K562 (cell line): ENCODE measurements at regions not wholly inside any gene's neighbourhood (a gene's known extent, or its start where the extent isn't known, plus 50 kb on each side); places are given as distances from the start of the nearest gene placed in this dataset.

Experiments used
- ATAC-seq: fragments of 200-7000 bp; cut with Tn5 transposase; 3 replicates; pipeline ENCODE4 v1.9.1; 2020; ENCODE audit warnings: moderate library complexity
- BruUV-seq: library from RNA; stranded (reverse); fragments of 400-500 nt; replicated peaks from 2 replicates; lab custom pipeline; 2021; lab: Mats Ljungman, UMichigan
- CTCF ChIA-PET: fragments of 300-600 bp; formaldehyde crosslinking; extraction: SDS; loops from one replicate; lab custom pipeline; 2021; ENCODE audit warnings: low intra/inter-chr PET ratio; lab: Yijun Ruan, JAX
- POLR2A ChIA-PET: fragments of 300-600, 350-650 bp; sonication (Branson Sonifier 250); formaldehyde crosslinking; extraction: SDS; loops from one replicate; lab custom pipeline; 2021; ENCODE audit warnings: antibody characterized with exemption, inconsistent platforms; lab: Yijun Ruan, JAX
- DNase-seq, 4 experiments: peaks; one replicate each; pipeline versions ENCODE4 v3.0.0 to v3.0.0-alpha.2; 2011 to 2018; ENCODE audit warnings: low spot score in 3 of 4, mixed read lengths in 3 of 4; ENCODE audit errors: extremely low read depth in 1 of 4
- FAIRE-seq: peaks from 2 replicates; lab custom pipeline; 2011; peaks lifted over from hg19 to GRCh38; lab: Jason Lieb, UNC
- H2AFZ ChIP-seq: 2 replicates; pipeline ENCODE4 v1.6.0; 2011; ENCODE audit warnings: low read depth, low read length, control low read depth, inconsistent platforms
- H3K27ac ChIP-seq: fragments of 200-600 bp; 3 replicates; pipeline ENCODE4 v1.8.0; 2011; ENCODE audit warnings: low read depth, mild to moderate bottlenecking, control low read depth, inconsistent platforms, low read length, moderate library complexity, mixed read lengths; ENCODE audit errors: extremely low read depth
- H3K27me3 ChIP-seq, 2 experiments: fragments of 300-600 bp in 1 of 2; 2 replicates in 1 of 2; 3 replicates in 1 of 2; pipeline versions ENCODE4 v1.6.0 to v1.8.0; 2011; ENCODE audit warnings: inconsistent platforms in 2 of 2, low read length in 2 of 2, mild to moderate bottlenecking in 1 of 2, mixed read lengths in 1 of 2, moderate library complexity in 1 of 2; ENCODE audit not compliant: control insufficient read depth in 2 of 2, insufficient read depth in 2 of 2
- H3K36me3 ChIP-seq: fragments of 300-600 bp; 3 replicates; pipeline ENCODE4 v1.8.0; 2011; ENCODE audit warnings: mild to moderate bottlenecking, low read length, inconsistent platforms; ENCODE audit not compliant: control insufficient read depth, insufficient read depth
- H3K4me1 ChIP-seq, 2 experiments: fragments of 200-600 bp in 1 of 2; replicated peaks in 1 of 2; 2 replicates in 1 of 2; 3 replicates in 1 of 2; pipeline versions ENCODE4 v1.5.1 to v1.8.0; 2011; ENCODE audit warnings: inconsistent platforms in 2 of 2, low read length in 2 of 2, mild to moderate bottlenecking in 1 of 2, mixed read lengths in 1 of 2, moderate library complexity in 1 of 2; ENCODE audit not compliant: control insufficient read depth in 2 of 2, insufficient read depth in 2 of 2
- H3K4me2 ChIP-seq: 2 replicates; pipeline ENCODE4 v1.6.1; 2011; ENCODE audit warnings: low read length, control low read depth, inconsistent platforms, mixed read lengths; ENCODE audit not compliant: insufficient read depth
- H3K4me3 ChIP-seq: fragments of 200-600 bp; sonication (generic), shearing (Covaris generic); 2 replicates; pipeline ENCODE4 v1.5.1; 2016; ENCODE audit warnings: control low read depth, inconsistent platforms
- H3K79me2 ChIP-seq: fragments of 200-600 bp; 3 replicates; pipeline ENCODE4 v1.8.0; 2011; ENCODE audit warnings: low read length, inconsistent platforms; ENCODE audit not compliant: control insufficient read depth, insufficient read depth
- H3K9ac ChIP-seq, 2 experiments: 2 replicates each; pipeline versions ENCODE4 v1.6.0 to v1.6.1; 2011; ENCODE audit warnings: low read depth in 2 of 2, low read length in 2 of 2, control low read depth in 1 of 2, inconsistent platforms in 1 of 2, mild to moderate bottlenecking in 1 of 2, mixed read lengths in 1 of 2; ENCODE audit not compliant: insufficient read depth in 1 of 2
- H3K9me1 ChIP-seq: one replicate; pipeline ENCODE4 v1.6.0; 2011; ENCODE audit warnings: inconsistent platforms, mild to moderate bottlenecking, low read length, moderate library complexity; ENCODE audit not compliant: control insufficient read depth, insufficient read depth
- H3K9me3 ChIP-seq: replicated peaks from 2 replicates; pipeline ENCODE4 v1.5.1; 2011; ENCODE audit warnings: low read depth, low read length, inconsistent platforms; ENCODE audit not compliant: control insufficient read depth, insufficient read depth
- H4K20me1 ChIP-seq: replicated peaks from 2 replicates; pipeline ENCODE4 v1.6.1; 2011; ENCODE audit warnings: low read length, inconsistent platforms, mixed read lengths; ENCODE audit not compliant: control insufficient read depth, insufficient read depth
- E2F8 ChIP-seq: fragments of 450-650 bp; IDR thresholded peaks from 2 replicates; pipeline ENCODE4 v1.7.1; 2018; ENCODE audit warnings: mild to moderate bottlenecking, low read depth; ENCODE audit not compliant: partially characterized antibody
- HDAC3 ChIP-seq: fragments of 450-650 bp; IDR thresholded peaks from 2 replicates; pipeline ENCODE4 v1.6.1; 2018; ENCODE audit warnings: borderline replicate concordance, mild to moderate bottlenecking, moderate library complexity; ENCODE audit not compliant: partially characterized antibody
- HDGF ChIP-seq: fragments of 450-650 bp; IDR thresholded peaks from 2 replicates; pipeline ENCODE4 v1.6.1; 2016
- HIVEP1 ChIP-seq: fragments of 250-450 bp; sonication (Bioruptor Pico); IDR thresholded peaks from 2 replicates; pipeline ENCODE4 v1.4.0; 2020; ENCODE audit warnings: mild to moderate bottlenecking
- MECOM ChIP-seq: fragments of 250-450 bp; sonication (Bioruptor Pico); IDR thresholded peaks from 2 replicates; pipeline ENCODE4 v1.8.0; 2022; ENCODE audit warnings: inconsistent platforms
- NR4A1 ChIP-seq, 2 experiments: fragments of 250-450 bp in 1 of 2; fragments of 450-650 bp in 1 of 2; sonication (Bioruptor Pico) in 1 of 2; IDR thresholded peaks; 2 replicates each; pipeline versions ENCODE4 v1.4.0 to v1.6.1; 2016 to 2020; ENCODE audit warnings: mild to moderate bottlenecking in 2 of 2, missing compliant biosample characterization in 1 of 2, missing genetic modification characterization in 1 of 2, moderate library complexity in 1 of 2
- ZBTB12 ChIP-seq: fragments of 250-450 bp; sonication (Bioruptor Pico); IDR thresholded peaks from 2 replicates; pipeline ENCODE4 v1.4.0; 2020
- ZNF639 ChIP-seq, 2 experiments: fragments of 200-800 bp in 1 of 2; sonication (Bioruptor generic) in 1 of 2; sonication (generic) in 1 of 2; formaldehyde crosslinking in 1 of 2; IDR thresholded peaks in 1 of 2; conservative IDR thresholded peaks in 1 of 2; 2 replicates each; pipeline versions ENCODE4 v1.5.0 to v1.6.1; 2016 to 2020; ENCODE audit warnings: missing compliant biosample characterization in 1 of 2, missing genetic modification characterization in 1 of 2, missing genetic modification reagents in 1 of 2
- WGBS: fragments of 100-300 bp; shearing (Covaris generic); methylation state at CpG from one replicate; pipeline ENCODE4 v1.1.6; 2016; ENCODE audit warnings: low coverage, mixed read lengths; ENCODE audit not compliant: insufficient coverage; ENCODE audit errors: missing lambda C conversion rate; 5-methylcytosine and 5-hydroxymethylcytosine counted together
- in situ Hi-C: fragments of 300-500 bp; cut with MboI; formaldehyde crosslinking; loops from 4 replicates; pipeline ENCODE4 v1.15.0; 2018; ENCODE audit warnings: inconsistent platforms, mixed read lengths
- intact Hi-C: fragments of 100-400 bp; cut with micrococcal nuclease; formaldehyde crosslinking; loops from 2 replicates; pipeline ENCODE4 v1.14.2; 2022
- TF ChIP-seq, protein P1 (sequence below): sonication (generic); formaldehyde crosslinking; IDR thresholded peaks from 2 replicates; pipeline ENCODE4 v1.9.0; 2022; ENCODE audit warnings: mild to moderate bottlenecking, missing genetic modification reagents
- TF ChIP-seq, protein P2 (sequence below): fragments of 450-650 bp; IDR thresholded peaks from 2 replicates; pipeline ENCODE4 v1.6.1; 2017; ENCODE audit warnings: antibody characterized with exemption, mild to moderate bottlenecking

GRCh38 chr2:173684896-173685459, 280.2 kb downstream of the SP3 start:
- no peaks in the 10 kb centered on the region for H3K9me1 ChIP-seq
- DNase-seq = no peak
- in situ Hi-C loops = no loop called here
- intact Hi-C loops = no loop called here
- CTCF ChIA-PET = no interaction called here
- H3K4me3 ChIP-seq = no peak overlapping the region
- no peak for FAIRE-seq
- no peak for ATAC-seq
- H3K9me3 ChIP-seq = no peaks in the 10 kb centered on the region
- no peaks in the 10 kb centered on the region for H3K79me2 ChIP-seq
- 0% methylated on average over 6 of the region's 6 CpGs for WGBS
- no TSS peak for BruUV-seq
- no peaks in the 10 kb centered on the region for H3K4me1 ChIP-seq
- H4K20me1 ChIP-seq = no peaks in the 10 kb centered on the region
- no peak overlapping the region for H3K4me2 ChIP-seq
- POLR2A ChIA-PET = no interaction called here
- no peaks in the 10 kb centered on the region for H3K36me3 ChIP-seq
- H3K27me3 ChIP-seq = peaks cover 8 to 12% of the 10 kb centered on the region in 2 experiments
- H3K27ac ChIP-seq = no peak overlapping the region
- H2AFZ ChIP-seq = no peak overlapping the region
- H3K9ac ChIP-seq = no peak overlapping the region
- no peak for TF ChIP-seq HDGF
- TF ChIP-seq, protein P1, sequence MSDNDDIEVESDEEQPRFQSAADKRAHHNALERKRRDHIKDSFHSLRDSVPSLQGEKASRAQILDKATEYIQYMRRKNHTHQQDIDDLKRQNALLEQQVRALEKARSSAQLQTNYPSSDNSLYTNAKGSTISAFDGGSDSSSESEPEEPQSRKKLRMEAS (CRISPR knock-in tag) = no peak
- no peak for TF ChIP-seq MECOM
- no peak for TF ChIP-seq NR4A1 (CRISPR knock-in tag; IDR thresholded peaks at IDR 0.05)
- TF ChIP-seq NR4A1 (tag; IDR thresholded peaks at IDR 0.05) = no peak
- no peak for TF ChIP-seq HDAC3
- no peak for TF ChIP-seq ZNF639 (CRISPR knock-in tag; conservative IDR thresholded peaks at IDR 0.05 in 1 of 2, IDR thresholded peaks at IDR 0.05 in 1 of 2)
- TF ChIP-seq E2F8 = no peak
- no peak for TF ChIP-seq ZBTB12 (CRISPR knock-in tag)
- TF ChIP-seq HIVEP1 (CRISPR knock-in tag) = no peak
- TF ChIP-seq, protein P2, sequence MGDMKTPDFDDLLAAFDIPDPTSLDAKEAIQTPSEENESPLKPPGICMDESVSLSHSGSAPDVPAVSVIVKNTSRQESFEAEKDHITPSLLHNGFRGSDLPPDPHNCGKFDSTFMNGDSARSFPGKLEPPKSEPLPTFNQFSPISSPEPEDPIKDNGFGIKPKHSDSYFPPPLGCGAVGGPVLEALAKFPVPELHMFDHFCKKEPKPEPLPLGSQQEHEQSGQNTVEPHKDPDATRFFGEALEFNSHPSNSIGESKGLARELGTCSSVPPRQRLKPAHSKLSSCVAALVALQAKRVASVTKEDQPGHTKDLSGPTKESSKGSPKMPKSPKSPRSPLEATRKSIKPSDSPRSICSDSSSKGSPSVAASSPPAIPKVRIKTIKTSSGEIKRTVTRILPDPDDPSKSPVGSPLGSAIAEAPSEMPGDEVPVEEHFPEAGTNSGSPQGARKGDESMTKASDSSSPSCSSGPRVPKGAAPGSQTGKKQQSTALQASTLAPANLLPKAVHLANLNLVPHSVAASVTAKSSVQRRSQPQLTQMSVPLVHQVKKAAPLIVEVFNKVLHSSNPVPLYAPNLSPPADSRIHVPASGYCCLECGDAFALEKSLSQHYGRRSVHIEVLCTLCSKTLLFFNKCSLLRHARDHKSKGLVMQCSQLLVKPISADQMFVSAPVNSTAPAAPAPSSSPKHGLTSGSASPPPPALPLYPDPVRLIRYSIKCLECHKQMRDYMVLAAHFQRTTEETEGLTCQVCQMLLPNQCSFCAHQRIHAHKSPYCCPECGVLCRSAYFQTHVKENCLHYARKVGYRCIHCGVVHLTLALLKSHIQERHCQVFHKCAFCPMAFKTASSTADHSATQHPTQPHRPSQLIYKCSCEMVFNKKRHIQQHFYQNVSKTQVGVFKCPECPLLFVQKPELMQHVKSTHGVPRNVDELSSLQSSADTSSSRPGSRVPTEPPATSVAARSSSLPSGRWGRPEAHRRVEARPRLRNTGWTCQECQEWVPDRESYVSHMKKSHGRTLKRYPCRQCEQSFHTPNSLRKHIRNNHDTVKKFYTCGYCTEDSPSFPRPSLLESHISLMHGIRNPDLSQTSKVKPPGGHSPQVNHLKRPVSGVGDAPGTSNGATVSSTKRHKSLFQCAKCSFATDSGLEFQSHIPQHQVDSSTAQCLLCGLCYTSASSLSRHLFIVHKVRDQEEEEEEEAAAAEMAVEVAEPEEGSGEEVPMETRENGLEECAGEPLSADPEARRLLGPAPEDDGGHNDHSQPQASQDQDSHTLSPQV = no peak
